HG03342 (cell line): ENCODE measurements at regions not wholly inside any gene's neighbourhood (a gene's known extent, or its start where the extent isn't known, plus 50 kb on each side); places are given as distances from the start of the nearest gene placed in this dataset.
"Not testable (repeated sequence)": the region's sequence is repeated elsewhere in the genome, so short reads cannot be mapped to it uniquely, and the experiment has no call there.

Experiments used
- ATAC-seq: cut with Tn5 transposase; IDR thresholded peaks from one replicate; pipeline ENCODE4 v1.9.1; 2021; ENCODE audit warnings: mild to moderate bottlenecking, moderate library complexity; ENCODE audit not compliant: unreplicated experiment

DNA sequence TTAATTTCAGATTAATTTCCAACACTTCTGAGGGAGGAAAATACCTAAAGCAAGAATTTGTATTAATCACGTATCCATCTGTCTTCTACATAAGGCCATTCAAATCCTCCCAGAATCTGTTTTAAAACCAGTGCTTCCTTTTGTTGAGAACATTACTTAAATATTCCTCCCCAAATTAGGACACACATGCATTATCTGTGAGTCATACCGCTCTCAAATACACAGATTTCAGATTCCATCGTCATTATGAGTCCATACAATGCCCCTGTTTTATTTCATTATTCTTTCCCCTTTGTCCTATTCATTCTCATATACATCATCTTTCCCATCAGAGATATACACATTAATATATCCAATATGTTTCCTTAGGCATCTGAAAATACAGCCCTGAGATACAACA lies 57.3 kb upstream of the PRSS12 start:
- no peak for ATAC-seq

DNA sequence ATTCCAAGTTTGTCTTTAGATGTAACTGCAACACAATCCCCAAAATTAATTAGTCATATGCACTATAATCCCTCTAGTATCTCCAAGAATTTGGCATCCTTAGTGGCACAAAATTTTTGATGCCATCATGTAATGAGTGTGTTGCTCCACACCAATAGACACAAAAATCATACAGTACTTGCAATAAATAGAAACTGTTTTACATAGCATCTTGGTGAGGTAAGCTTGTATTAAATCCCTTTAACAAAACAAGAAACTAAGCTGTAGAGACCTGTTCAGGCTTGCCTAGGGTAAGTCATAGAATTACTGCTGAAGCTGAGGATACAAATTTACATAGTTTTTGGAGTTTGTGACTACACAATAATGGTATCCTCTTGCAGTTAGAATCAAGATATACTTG lies 64.5 kb upstream of the PRSS12 start:
- ATAC-seq = no peak

DNA sequence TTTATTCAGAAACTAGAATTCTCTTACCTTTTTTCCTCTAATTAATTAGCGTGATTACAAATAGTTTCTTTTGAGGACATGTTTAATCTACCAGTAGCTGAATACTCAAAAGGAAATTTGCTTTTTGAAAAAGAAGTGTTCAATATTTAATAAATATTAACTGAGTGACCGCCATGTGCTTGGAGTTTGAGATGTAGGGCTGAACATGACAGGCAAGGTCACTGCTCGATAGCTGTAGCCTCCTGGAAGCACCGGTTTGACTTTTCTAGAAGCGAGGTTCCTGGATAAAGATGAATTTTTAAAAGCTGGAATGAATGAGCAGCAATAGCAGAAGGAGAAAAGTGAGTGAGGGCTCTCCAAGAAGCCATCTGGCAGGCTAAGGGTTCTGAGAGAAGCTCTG lies 65.0 kb upstream of the PRSS12 start:
- not testable (repeated sequence) for ATAC-seq

DNA sequence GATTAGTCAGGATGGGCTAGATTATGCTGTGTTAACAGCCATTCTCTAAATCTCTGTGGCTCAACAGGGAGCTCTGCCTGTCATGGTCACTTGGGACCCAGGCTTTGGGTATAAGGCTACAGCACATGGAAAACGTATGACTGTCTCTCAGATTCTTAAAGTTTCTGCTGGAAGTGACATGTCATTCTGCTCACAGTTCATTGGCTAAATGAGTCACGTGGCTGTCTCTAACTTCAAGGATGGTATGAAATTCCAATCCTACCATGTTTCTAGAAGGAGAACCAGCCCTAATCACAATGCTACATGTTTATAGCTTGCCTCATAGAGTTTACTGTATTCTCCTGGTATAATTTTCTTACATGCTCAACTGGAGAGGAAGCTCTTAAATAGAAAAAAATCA lies 65.6 kb upstream of the PRSS12 start:
- not testable (repeated sequence) for ATAC-seq

DNA sequence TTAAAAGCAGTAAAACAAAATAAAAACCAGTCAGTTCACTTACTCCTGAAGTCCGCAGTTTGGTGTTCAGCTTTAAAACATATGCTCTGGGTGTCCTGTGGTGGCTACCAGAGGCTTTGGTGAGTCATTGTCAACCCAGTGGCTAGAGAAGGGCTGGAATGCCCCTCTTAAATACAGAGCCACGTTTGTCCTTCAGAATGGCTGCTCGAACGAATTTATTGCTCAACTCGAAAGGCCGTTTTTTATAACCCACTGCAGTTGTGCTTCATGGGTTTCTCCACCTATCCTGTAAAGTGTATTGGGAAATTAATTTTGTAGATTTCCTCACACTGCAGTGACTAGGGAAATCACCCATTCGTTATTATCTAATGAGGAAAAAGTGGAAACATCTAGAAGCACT lies 66.8 kb upstream of the PRSS12 start:
- not testable (repeated sequence) for ATAC-seq

DNA sequence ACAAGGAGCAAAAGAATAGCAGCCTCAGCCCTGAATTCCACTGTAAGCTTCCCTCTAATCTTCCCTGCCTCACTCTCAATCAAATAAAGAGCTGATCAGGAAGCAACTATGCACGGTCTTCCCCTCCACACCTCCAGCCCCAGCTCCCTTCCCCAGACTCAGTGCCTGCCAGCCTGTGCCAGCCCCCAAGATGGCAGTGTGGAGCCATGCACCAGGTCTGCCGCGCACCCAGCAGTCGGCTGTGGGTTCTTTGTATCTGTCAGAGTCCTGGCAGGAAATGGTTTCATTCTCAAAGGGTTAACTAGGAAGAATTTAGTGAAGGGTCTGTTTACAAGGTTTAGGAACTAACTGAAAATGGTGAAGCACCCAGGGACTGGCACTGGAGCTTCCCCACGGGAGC lies 71.3 kb upstream of the PRSS12 start:
- not testable (repeated sequence) for ATAC-seq

DNA sequence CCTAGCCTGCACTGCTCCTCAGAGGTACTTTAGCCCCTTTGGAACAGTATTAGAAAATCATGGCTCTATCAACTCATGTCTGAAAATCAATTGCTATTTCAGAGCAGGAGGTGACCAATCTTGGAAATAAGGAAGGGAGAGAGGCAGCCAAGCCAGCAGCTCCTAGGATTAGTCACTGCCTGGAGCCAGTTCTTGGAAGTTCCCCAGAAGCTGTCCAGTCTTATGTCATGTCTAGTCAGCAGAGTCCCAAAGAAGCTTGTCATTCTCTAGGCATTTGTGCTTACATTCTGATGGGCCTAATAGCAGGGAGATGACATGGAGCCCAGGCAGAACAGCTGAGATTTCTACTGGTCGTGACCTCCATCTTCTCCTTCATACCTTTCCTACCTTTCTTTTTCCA lies 76.1 kb upstream of the PRSS12 start:
- ATAC-seq = not testable (repeated sequence)

DNA sequence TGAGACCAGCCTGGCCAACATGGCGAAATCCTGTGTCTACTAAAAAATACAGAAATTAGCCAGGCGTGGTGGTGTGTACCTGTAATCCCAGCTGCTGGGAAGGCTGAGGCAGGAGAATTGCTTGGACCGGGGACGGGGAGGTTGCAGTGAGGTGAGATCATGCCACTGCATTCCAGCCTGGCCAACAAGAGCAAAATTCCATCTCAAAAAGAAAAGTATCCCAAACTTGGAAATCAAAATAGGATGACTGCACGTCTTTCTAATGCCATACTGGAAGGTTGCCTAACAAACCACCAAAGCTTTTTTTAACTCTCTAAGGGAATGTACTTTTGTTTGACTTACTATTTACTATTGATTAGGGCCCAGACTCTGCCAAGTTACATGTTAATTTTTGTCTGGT lies 79.6 kb upstream of the PRSS12 start:
- ATAC-seq = not testable (repeated sequence)

DNA sequence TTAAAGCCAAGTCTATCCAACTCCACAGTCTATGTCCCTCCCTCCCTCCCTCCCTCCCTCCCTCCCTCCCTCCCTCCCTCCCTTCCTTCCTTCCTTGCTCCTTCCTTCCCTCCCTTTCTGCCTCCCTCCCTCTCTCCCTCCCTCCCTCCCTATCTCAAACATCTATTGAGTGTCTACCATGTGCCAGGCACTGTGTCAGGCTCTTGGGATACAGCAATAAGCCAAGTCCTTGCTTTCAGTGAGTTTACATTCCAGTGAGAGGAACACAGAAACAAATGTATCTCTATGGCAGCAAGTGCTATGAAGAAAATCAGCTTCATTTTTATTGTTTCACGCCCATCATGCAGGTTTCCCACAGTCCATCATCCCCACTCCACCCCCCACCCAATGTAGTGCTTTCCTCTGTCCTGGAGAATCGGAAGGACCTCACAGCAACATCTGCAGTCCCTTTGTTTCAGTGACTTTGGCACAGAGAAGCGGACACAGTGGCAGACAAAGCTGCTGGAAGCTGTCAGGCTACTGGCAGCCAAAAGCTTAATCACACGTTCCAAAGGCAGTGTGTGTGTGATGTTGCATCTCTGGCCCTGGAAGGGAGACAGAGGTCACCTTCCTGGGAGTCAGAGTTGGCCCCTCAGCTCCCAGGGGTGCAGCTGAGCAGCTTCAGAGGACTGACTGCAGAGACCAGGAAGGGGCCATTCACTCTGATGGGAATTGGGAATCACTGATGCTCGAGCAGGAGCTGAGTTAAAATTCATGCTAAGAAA lies 81.0 kb upstream of the PRSS12 start:
- not testable (repeated sequence) for ATAC-seq

DNA sequence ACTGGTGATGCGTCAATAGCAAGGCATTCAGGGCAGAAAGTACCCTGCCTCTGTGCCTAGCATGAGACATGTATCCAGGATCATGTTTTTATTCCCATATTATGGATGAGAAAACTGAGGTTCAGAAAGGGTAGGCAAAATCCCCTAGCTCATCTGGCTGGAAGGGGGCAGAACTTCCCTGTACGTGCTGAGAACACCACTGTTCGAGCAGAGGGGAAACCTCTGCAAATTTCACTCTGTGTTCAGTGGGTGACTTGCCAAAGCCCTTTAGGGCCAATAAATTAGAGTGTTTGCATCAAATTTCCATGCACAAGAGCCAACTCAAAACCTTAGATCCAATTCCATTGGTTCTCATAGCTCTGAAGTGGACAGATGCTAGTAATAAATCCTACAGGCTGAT lies 82.6 kb upstream of the PRSS12 start:
- ATAC-seq = not testable (repeated sequence)

DNA sequence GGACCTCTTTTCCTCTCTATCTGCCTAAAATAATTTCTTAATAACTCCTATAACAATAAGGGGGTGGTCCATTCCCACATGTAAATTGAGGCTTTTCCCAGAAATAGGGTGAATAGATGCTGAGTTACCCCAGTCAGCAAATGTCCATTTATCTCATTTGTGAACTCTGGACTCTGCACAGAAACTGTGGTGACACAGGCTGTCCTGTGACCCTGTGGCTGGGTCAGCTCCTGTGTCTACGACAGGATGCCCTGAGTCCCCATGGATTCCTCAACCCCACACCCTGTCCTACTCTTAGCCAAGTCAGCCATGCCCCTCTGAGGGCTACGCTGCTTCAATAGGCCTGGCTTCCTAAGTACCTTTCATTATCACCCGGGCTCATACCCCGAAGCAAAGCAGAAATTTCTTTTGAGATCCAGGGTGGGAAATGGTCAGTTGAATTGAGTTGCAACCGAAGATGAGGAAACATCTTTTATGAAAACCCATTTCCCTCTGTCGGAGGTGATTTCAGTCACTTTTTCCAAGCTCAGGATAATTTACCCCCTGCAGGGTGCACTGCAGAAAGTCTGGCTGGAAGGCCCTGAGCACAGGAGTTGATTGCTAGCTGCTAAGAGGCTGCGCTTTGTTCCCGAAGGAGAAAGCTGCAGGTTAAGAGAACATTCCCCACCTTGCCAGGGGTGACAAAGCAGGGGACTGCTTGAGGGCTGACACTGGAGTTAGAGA lies 89.5 kb upstream of the PRSS12 start:
- not testable (repeated sequence) for ATAC-seq

DNA sequence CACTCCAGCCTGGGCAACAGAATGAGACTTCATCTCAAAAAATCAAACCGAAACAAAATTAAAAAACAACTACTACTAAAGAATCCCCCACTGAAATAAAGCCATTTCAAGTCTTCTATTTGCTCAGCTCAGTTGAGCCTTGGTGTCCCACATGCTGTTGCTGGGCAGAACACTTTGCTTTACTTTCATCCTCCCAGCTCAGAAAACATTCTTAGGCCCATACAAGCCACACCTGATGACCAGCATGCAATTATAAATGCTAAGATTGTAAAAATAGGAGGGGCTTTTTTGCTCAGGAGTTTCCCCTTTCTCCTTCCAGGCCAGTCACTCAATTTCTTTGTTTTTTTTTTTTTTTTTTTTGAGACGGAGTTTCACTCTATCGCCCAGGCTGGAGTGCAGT lies 94.6 kb upstream of the PRSS12 start:
- ATAC-seq = not testable (repeated sequence)

DNA sequence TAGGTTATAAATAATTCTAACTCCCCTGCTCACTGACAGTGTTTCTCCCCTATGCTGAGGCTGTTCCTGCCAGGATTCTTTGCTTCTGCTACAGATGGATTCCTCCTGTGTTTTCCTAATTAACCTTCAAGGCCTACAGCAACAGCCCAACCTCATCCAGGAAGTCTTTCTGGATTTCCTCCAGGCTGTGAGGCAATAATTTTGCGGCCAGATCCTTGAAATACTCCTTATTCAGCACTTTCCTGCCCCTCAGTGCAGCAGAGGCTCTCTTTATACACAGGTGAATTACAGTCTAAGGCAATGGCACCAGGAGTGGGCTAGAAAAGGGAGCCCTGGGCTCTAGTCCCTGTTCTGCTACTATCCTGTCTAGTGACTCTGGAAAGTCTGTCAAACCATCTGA lies 102.1 kb upstream of the PRSS12 start:
- ATAC-seq = not testable (repeated sequence)

DNA sequence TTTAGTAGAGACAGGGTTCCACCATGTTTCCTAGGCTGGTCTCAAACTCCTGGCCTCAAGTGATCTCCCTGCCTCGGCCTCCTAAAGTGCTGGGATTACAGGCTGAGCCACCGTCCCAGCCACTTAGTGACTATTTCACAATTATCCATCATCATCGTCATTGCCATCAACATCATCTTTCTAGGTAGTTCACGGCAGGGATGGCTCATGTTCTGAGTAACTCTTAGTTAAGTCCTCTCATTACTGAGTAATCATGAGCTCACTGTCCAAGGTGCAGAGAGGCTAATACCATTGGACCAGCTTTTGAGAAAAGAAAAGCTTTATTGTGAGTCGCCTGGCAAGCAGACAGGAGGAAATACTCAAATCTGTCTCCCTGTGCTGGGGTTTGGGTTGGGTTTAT lies 108.6 kb upstream of the PRSS12 start:
- ATAC-seq = not testable (repeated sequence)

DNA sequence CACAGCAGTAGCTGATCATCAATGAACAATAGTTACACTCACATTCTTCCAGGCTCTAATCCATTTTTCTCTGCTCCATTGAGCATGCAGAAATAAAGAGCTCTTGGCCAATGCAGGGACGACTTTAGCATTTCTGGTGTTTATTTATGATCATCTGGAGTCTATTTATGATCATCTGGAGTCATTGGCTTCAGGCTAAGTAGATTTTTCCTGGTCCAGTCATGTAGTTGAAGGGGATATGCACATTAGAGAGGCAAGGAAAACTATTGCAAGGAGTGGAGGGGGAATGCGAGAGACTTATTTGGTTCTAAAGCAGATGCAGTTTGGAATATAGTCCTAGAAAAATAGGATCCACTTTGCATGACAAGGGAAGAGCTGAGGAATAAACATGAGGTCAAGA lies 113.0 kb upstream of the PRSS12 start:
- not testable (repeated sequence) for ATAC-seq

DNA sequence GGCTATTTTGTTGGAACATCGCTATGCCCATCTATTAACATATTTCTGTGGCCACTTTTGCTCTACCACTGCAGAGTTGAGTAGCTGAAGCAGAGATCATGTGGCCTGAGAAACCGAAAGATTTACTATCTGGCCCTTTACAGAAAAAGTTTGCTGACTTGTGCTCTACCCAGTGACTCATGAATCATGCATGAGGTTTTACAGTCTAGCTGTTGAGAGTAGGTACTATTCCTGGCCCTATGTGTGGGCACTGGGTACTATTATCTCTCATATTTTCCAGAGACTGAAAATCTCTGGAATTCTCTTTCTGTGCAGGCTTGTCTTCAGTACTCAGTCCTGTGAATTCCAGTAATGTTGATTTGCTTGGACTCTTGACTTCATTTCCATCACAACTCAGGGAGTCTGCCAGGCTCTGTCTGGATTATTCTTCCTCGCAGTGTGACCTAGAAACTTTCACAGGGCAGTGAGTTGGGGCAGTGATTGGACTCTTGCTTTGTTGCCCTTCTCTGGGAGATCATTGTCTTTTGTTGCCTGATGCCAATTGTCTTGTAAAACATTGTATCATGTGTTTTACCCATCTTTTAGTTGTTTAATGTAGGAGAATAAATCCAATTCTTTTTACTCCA lies 121.3 kb upstream of the PRSS12 start:
- not testable (repeated sequence) for ATAC-seq

DNA sequence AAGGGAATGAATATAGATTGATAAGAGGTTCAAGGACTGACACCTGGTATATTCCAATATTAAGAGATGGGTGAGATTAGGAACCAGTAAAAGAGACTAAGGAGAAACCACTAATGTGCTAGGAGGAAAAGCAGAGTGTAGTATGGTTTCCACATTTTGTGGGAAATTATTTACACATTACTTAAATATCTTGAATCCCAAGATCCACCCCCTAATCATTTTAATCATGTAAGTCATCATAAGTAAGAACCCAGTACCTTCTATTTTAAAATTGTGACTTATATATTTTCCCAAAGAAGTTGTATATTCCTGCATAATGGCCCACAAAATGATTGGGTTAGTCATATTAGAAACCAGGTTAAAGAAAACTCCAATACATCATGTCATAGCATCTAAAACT lies 122.0 kb upstream of the PRSS12 start:
- not testable (repeated sequence) for ATAC-seq

DNA sequence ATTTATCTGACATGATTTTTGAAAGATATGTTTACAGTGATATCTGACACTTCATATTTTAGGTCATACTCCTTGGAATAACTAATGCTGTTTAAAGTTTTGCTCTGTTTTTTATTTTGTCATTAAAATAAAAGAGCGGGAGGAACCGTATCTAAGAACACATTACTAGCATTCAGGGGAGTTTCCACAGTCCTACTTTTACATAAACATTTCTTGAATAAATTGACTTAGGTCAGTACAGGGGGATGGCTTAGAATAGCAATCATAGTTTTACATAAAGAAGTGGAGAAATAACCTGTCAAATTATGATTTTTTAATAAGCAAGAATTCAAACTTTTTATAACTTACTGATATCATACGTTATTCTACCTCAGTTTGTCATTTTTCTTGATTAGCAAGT lies 123.1 kb upstream of the PRSS12 start:
- not testable (repeated sequence) for ATAC-seq

DNA sequence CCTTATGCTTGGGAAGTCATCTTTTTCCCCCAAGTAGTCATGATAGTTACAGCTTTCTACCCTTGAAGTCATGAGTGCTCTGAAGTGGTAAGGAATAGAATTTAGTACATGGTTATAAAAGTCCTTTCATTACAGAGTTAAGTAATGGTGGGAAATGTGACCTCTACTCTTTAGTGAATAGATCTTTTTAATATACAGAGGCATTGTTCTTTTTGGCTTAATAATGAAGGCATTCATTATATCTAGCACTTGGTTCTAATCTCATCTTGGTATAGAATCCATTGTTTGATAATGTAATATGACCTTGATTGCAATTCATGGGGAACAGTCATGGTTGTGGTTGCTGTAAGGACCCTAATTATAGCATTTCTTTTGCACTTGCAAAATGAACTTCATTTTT lies 125.0 kb upstream of the PRSS12 start:
- ATAC-seq = not testable (repeated sequence)

DNA sequence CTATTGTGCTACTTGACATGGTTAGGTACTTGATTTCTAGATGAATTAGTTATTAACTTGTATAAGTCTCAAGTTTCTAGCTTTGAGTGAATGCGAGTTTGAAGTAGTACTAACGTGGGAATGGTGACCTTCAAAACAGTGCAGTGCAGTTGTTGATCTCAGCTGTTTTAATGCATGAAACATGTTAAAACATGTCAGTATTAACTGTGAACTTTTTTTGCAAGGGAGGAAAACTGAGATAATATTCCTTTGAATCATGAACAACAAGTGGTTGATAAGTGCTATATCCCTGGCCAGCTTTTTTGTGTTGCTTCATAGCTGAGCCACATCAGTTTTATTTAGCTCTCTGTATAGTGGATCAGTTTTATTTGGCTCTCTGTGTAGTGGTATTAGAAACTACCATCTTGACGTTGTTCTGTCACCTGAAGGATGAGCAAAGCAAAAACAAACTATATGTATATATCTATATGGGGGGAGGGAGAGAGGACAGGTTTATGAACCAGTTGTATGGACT lies 133.1 kb upstream of the PRSS12 start:
- not testable (repeated sequence) for ATAC-seq

DNA sequence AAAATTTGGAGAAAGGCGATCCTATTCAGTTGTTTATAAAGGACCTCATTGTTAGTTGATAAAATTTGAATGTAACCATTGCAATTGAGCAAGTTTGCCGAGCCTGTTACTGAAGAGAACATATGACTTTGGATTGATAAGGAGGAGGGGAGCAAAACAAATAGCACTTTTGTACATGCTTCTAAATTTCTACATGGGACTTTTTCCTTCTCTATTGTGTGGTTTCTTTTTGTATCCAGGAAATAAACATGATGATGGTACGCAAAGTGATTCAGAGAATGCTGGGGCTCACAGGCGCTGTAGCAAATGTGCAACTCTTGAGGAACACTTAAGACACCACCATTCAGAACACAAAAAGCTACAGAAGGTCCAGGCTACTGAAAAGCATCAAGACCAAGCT lies 140.2 kb upstream of the PRSS12 start:
- ATAC-seq = not testable (repeated sequence)

DNA sequence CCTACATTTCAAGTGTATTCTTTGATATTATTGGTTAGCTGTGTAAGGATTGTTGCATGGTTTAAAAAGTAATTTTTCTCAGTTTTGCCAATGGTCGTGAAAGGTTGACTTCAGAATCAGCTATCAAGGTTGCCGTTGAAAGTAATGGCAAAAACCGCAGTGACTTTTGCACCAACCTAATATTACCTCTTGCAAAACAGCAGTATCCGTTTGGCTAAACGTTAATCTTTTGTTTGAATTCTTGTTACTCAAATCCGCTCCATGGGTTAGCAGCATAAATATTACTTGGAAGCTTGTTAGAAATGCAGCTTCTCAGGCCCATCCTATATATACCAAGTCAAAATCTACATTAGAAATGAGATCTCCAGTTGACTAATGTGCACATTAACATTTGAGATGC lies 141.6 kb upstream of the PRSS12 start:
- not testable (repeated sequence) for ATAC-seq
